A673 (cell line): ENCODE measurements at regions not wholly inside any gene's neighbourhood (a gene's known extent, or its start where the extent isn't known, plus 50 kb on each side); places are given as distances from the start of the nearest gene placed in this dataset.

Experiments used
- BruUV-seq: library from RNA; stranded (reverse); fragments of 400-500 nt; replicated peaks from 2 replicates; lab custom pipeline; 2021; lab: Mats Ljungman, UMichigan
- CTCF ChIA-PET: fragments of 300-600 bp; sonication (Branson Sonifier 250); formaldehyde crosslinking; loops from one replicate; lab custom pipeline; 2022; ENCODE audit warnings: antibody characterized with exemption; lab: Charles Lee
- POLR2A ChIA-PET: fragments of 300-600 bp; sonication (Branson Sonifier 250); formaldehyde crosslinking; loops from one replicate; lab custom pipeline; 2022; ENCODE audit warnings: antibody characterized with exemption; ENCODE audit not compliant: low non-redundant PET; lab: Charles Lee
- DNase-seq: peaks from one replicate; pipeline ENCODE4 v3.0.0-alpha.2; 2015; ENCODE audit warnings: low spot score
- H3K27ac ChIP-seq: fragments of 200-600 bp; sonication (generic); 2 replicates; pipeline ENCODE4 v1.5.1; 2016; ENCODE audit warnings: mixed run types, low read depth, mild to moderate bottlenecking, mixed read lengths, antibody characterized with exemption, low read length; ENCODE audit not compliant: poor library complexity, severe bottlenecking
- H3K27me3 ChIP-seq: fragments of 200-600 bp; sonication (generic); replicated peaks from 2 replicates; pipeline ENCODE4 v1.6.1; 2017; ENCODE audit warnings: mixed run types, low read depth, mild to moderate bottlenecking, mixed read lengths, antibody characterized with exemption, low read length; ENCODE audit not compliant: insufficient read depth, poor library complexity
- H3K36me3 ChIP-seq: fragments of 200-600 bp; sonication (generic); 2 replicates; pipeline ENCODE4 v1.6.1; 2016; ENCODE audit warnings: mixed run types, mild to moderate bottlenecking, mixed read lengths, antibody characterized with exemption, low read length; ENCODE audit not compliant: insufficient read depth, poor library complexity, severe bottlenecking
- H3K4me1 ChIP-seq: fragments of 200-600 bp; sonication (generic); 2 replicates; pipeline ENCODE4 v1.6.1; 2017; ENCODE audit warnings: mixed run types, mild to moderate bottlenecking, mixed read lengths, antibody characterized with exemption, low read length; ENCODE audit not compliant: insufficient read depth, poor library complexity, severe bottlenecking
- H3K4me3 ChIP-seq: fragments of 200-600 bp; sonication (generic); 2 replicates; pipeline ENCODE4 v1.5.1; 2016; ENCODE audit warnings: low read depth, mixed run types, mild to moderate bottlenecking, mixed read lengths, low read length; ENCODE audit not compliant: poor library complexity, severe bottlenecking
- H3K9me3 ChIP-seq: fragments of 200-600 bp; sonication (generic); 2 replicates; pipeline ENCODE4 v1.6.1; 2016; ENCODE audit warnings: mixed run types, low read depth, mild to moderate bottlenecking, mixed read lengths, antibody characterized with exemption, low read length; ENCODE audit not compliant: poor library complexity, severe bottlenecking
- CTCF ChIP-seq: fragments of 300-800, 200-600 bp; sonication (generic); conservative IDR thresholded peaks from 2 replicates; pipeline ENCODE4 v1.5.1; 2017; ENCODE audit warnings: low read depth, mild to moderate bottlenecking, antibody characterized with exemption, low read length, moderate library complexity, mixed read lengths
- EZH2 ChIP-seq: fragments of 200-600 bp; sonication (generic); IDR thresholded peaks from 2 replicates; pipeline ENCODE4 v1.6.1; 2017; ENCODE audit warnings: borderline replicate concordance, low read depth, mild to moderate bottlenecking, mixed read lengths, antibody characterized with exemption, low read length; ENCODE audit not compliant: poor library complexity, severe bottlenecking
- intact Hi-C: fragments of 100-400 bp; cut with micrococcal nuclease; formaldehyde crosslinking; loops from one replicate; pipeline ENCODE4 v1.10.0; 2022; ENCODE audit not compliant: unreplicated experiment

- H3K4me1 ChIP-seq, result no peaks in the 10 kb centered on the region
- no peaks in the 10 kb centered on the region for H3K9me3 ChIP-seq
- intact Hi-C loops, result no loop called here
- H3K4me3 ChIP-seq, result no peak overlapping the region
- DNase-seq, result no peak
- BruUV-seq, result no TSS peak
- ChIA-PET CTCF (no interaction called here), POLR2A (no interaction called here)
- no peaks in the 10 kb centered on the region for H3K36me3 ChIP-seq
- no peak overlapping the region for H3K27ac ChIP-seq
- H3K27me3 ChIP-seq, result no peaks in the 10 kb centered on the region
- TF ChIP-seq CTCF, result no peak
- no peak for TF ChIP-seq EZH2
Observed at GRCh38 chr5:23675456-23675855, 168.0 kb downstream of the PRDM9 start.

- CTCF ChIA-PET, result no interaction called here
- no TSS peak for BruUV-seq
- intact Hi-C loops, result no loop called here
Observed at GRCh38 chr5:23677996-23678395, 170.6 kb downstream of the PRDM9 start.

GRCh38 chr5:23684103-23684502 lies 176.7 kb downstream of the PRDM9 start:
- Histone ChIP-seq H3K27me3 (no peaks in the 10 kb centered on the region), H3K4me1 (no peaks in the 10 kb centered on the region), H3K36me3 (no peaks in the 10 kb centered on the region), H3K9me3 (no peaks in the 10 kb centered on the region), H3K27ac (no peak overlapping the region), H3K4me3 (no peak overlapping the region)
- no TSS peak for BruUV-seq
- intact Hi-C loops, result no loop called here
- no peak for TF ChIP-seq EZH2
- no peak for TF ChIP-seq CTCF
- no peak for DNase-seq
- CTCF ChIA-PET, result no interaction called here
- POLR2A ChIA-PET, result no interaction called here

More at GRCh38 chr5:23677996-23678395, 170.6 kb downstream of the PRDM9 start:
- H3K4me1 ChIP-seq, result no peaks in the 10 kb centered on the region
- H3K4me3 ChIP-seq, result no peak overlapping the region
- no peak overlapping the region for H3K27ac ChIP-seq
- H3K27me3 ChIP-seq, result no peaks in the 10 kb centered on the region
- no peaks in the 10 kb centered on the region for H3K9me3 ChIP-seq
- no peak for DNase-seq
- H3K36me3 ChIP-seq, result no peaks in the 10 kb centered on the region
- no peak for TF ChIP-seq EZH2
- TF ChIP-seq CTCF, result no peak
- POLR2A ChIA-PET, result no interaction called here
